ENCODE measurements at regions not wholly inside any gene's neighbourhood (a gene's known extent, or its start where the extent isn't known, plus 50 kb on each side); places are given as distances from the start of the nearest gene placed in this dataset.
"Not testable (repeated sequence)": the region's sequence is repeated elsewhere in the genome, so short reads cannot be mapped to it uniquely, and the experiment has no call there.

GRCh38 chr7:46929359-46929758, 652.6 kb downstream of the TNS3 start:
- DNase-seq = no peak

- DNase-seq = no peak
These were observed 653.2 kb downstream of the TNS3 start for GRCh38 chr7:46928719-46929118.

GRCh38 chr7:46927131-46927810, 654.6 kb downstream of the TNS3 start:
- DNase-seq = no peak

GRCh38 chr7:46916581-46916980, 665.3 kb downstream of the TNS3 start:
- no peak for DNase-seq

- no peak for DNase-seq
These were observed 669.2 kb downstream of the TNS3 start for GRCh38 chr7:46912692-46913091.

GRCh38 chr7:46909601-46910051, 672.3 kb downstream of the TNS3 start:
- DNase-seq = no peak

- no peak for DNase-seq
These were observed 673.1 kb downstream of the TNS3 start for GRCh38 chr7:46908770-46909169.

- not testable (repeated sequence) for DNase-seq
These were observed 677.4 kb downstream of the TNS3 start for GRCh38 chr7:46904523-46904922.

GRCh38 chr7:46902463-46902862, 679.4 kb downstream of the TNS3 start:
- no peak for DNase-seq

GRCh38 chr7:46900312-46901263, 681.3 kb downstream of the TNS3 start:
- DNase-seq = no peak

GRCh38 chr7:46897381-46897780, 684.5 kb downstream of the TNS3 start:
- DNase-seq = no peak

GRCh38 chr7:46886669-46887374, 695.1 kb downstream of the TNS3 start:
- DNase-seq = no peak

GRCh38 chr7:46885167-46885566, 696.7 kb downstream of the TNS3 start:
- DNase-seq = no peak

GRCh38 chr7:46881507-46882127, 700.3 kb downstream of the TNS3 start:
- no peak for DNase-seq

- DNase-seq = no peak
These were observed 701.3 kb downstream of the TNS3 start for GRCh38 chr7:46880508-46881196.

- no peak for DNase-seq
These were observed 702.1 kb downstream of the TNS3 start for GRCh38 chr7:46879783-46880182.

- no peak for DNase-seq
These were observed 710.4 kb downstream of the TNS3 start for GRCh38 chr7:46871516-46871915.

- no peak for DNase-seq
These were observed 717.2 kb downstream of the TNS3 start for GRCh38 chr7:46864716-46865115.

GRCh38 chr7:46859963-46860475, 721.9 kb downstream of the TNS3 start:
- DNase-seq = no peak

GRCh38 chr7:46855851-46856250, 726.1 kb downstream of the TNS3 start:
- no peak for DNase-seq

- DNase-seq = no peak
These were observed 726.9 kb downstream of the TNS3 start for GRCh38 chr7:46854958-46855473.

GRCh38 chr7:46853451-46853850, 728.5 kb downstream of the TNS3 start:
- no peak for DNase-seq
